GM21360 (cell line): ENCODE measurements at regions not wholly inside any gene's neighbourhood (a gene's known extent, or its start where the extent isn't known, plus 50 kb on each side); places are given as distances from the start of the nearest gene placed in this dataset.
"Not testable (repeated sequence)": the region's sequence is repeated elsewhere in the genome, so short reads cannot be mapped to it uniquely, and the experiment has no call there.

Source experiments
- ATAC-seq: cut with Tn5 transposase; IDR thresholded peaks from one replicate; pipeline ENCODE4 v1.9.1; 2021; ENCODE audit warnings: mild to moderate bottlenecking, moderate library complexity; ENCODE audit not compliant: unreplicated experiment

DNA sequence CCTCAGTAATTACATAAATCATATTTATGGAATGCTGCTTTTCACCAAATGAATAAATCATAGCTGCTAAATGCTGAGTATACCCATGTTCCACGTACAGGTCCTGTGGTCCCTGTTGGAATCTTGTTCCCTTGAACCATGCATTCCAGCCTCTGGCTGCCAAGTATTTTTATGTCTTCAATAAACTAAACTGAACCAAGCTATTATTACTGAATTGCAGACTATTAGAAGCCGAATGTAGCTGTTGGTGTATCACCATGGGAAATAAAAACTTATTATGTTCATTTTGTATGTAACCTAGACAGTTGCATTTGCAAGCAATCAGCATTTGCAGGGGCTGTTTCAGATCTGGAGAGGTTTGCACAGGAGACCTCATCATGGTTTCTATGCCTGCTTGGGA lies 362.4 kb downstream of the ADCYAP1 start:
- ATAC-seq, result no peak

DNA sequence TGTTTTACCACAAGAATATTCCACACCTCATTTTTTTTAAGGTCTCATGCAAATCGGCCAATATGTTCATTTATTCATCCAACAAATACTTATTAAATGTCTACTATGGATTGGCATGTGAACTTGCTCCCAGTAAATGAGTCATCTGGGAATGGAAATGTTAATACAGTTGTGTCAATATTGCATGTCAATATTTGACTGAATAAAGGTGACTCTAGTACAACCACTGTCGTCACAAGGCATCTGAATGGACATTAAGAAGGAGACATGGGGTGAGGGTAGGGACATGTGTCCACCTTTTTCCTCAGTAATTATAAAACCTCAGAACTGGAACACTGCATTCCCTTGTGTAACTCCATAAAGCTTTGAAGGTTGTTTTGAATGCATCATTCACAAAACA lies 365.4 kb downstream of the ADCYAP1 start:
- no peak for ATAC-seq

DNA sequence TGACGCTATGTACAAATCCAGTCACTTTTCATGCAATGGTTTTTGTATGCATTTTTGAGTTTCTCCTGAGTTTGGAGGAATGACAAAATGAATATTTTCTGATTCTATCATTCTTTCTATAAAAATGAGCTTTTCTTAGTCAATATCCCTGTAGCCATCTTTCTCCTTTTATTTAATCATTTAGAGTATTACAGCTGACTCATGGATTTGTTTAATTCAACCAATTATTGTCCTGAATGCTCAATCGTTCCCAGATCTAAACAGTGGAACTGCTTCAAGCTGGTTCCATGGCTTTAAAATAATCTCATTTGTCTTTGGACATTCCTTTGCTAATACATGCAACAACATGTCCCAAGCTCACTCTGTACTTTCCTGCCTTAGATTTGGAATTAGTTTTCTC lies 368.8 kb downstream of the ADCYAP1 start:
- ATAC-seq, result no peak

DNA sequence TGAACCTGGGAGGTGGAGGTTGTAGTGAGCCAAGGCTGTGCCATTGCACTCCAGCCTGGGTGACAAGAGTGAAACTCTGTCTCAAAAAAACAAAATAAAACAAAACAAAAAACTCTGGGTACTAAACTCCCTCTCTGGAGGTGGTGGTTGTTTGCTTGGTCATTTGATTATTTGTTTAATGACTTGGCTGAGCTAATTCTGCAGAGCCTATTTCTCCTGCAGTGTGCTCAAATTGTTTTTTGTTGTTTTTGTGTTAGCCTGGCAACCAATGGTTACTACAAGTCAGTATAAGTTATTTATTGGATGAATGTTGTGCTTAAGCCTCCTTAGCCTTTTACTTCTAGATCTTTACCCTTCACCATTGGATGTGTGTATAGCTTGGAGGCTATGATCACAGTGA lies 387.5 kb downstream of the ADCYAP1 start:
- no peak for ATAC-seq

DNA sequence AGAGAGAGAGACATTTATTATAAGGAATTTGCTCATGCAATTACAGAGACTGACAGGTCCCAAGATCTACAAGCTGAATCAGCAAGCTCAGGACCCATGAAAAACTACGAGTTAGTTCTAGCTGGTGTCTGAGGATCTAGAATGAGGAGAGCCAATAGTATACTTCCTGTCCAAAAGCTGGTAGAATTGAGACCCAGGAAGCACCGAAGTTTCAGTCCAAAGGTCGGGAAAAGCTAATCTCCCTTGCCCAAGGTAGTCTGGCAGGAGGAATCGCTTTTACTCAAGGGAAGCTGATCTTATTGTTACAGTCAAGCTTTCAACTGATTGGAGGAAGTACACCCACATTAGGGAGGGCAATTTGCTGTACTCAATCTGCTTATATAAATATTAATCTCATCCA lies 389.6 kb downstream of the ADCYAP1 start:
- no peak for ATAC-seq

DNA sequence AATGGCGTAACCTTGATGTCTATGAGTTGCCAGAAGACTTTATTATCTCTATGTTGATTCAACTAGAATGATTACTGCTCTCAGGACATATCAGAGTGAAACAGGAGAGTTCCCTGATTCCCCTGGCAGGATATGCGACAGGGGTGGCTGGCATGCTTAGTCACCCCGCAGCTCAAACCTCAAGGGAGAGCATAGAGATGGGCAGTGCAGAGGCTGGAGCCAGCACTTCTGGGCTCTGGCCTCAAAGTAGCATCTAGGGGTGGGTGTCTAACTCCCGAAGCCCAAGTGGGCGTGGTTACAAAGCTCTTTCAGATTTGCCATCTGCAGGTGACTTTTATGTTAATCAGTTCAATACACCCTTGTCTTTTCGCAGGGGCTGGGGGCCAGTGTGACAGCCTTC lies 391.6 kb downstream of the ADCYAP1 start:
- ATAC-seq, result no peak

DNA sequence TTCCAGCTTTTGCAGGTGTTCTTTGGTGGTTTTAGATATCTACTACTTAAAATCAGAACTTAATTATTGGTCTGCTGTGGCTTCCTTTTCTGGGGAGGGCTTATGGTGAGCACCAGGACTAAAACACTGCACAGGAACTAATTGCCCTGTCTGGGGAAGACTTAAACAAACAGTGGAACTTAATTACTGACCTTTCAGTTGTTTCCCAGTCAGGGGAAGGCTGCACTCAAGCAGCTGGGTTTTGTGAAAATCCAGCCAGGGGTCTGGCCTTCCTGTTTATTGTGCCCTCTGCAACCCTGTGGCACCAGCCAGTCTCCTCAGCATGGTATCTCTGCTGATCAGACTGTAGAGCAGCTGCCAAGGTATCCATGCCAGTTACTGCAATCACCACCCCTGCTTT lies 398.2 kb downstream of the ADCYAP1 start:
- no peak for ATAC-seq

DNA sequence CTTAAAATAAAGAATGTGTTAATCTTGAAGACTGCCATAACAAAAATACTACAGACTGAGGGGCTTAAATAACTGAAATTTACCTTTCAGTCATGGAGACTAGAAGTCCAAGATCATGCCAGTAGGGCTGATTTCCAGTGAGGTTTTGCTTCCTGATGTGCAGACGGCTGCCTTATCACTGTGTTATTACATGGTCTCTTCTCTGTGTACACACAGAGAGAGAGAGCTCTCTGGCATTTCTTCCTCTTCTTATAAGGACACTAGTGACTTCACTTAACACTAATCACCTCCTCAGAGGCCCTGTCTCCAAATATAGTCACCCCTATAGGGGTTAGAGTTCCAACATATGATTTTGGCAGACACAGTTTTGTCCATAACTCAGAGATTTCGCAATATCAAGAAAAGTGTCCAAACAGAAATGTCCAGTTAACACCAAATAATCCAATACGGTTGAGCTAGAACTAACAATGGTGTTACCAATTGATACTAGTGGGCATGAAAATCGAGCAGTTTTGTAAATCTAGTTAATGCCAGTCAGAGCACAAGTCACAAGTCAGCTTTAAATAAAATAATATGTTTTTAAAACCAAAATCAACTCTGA lies 399.8 kb downstream of the ADCYAP1 start:
- no peak for ATAC-seq

DNA sequence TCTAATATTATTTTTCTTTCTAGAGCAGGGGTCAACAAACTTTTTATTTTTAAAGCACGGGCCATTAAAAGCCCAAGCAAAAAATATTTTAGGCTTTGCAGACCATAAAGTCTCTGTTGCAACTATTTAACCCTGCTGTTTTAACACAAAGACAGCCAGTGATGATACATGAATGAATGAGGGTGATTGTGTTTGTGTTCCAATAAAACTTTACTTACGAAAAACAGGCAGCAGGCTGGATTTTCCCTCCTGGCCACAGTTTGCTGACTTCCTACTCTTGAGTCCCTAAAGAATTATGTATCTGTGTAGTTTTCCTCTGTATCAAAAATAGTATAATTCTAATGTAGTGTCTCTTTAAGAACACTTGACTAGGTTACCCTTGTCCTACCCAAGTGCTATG lies 402.0 kb downstream of the ADCYAP1 start:
- ATAC-seq, result no peak

DNA sequence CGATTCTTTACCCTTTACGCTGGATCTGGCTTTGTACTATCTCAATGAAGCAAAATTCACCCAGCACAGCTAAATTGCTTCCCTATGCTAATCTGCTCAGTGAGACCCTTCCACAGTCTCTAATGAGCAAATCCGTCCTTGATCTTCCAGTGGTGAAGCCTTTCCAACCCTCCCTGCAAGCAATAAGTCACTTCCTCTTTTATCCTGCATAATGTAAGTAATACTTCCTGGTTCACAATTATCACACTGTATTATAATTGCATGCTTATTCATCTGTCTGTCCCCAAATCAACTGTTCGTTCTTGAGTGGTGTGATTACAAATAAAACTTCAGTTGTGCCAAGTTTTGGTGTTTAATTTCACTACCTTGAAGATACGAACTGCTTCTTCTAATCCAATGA lies 404.0 kb downstream of the ADCYAP1 start:
- ATAC-seq, result no peak

DNA sequence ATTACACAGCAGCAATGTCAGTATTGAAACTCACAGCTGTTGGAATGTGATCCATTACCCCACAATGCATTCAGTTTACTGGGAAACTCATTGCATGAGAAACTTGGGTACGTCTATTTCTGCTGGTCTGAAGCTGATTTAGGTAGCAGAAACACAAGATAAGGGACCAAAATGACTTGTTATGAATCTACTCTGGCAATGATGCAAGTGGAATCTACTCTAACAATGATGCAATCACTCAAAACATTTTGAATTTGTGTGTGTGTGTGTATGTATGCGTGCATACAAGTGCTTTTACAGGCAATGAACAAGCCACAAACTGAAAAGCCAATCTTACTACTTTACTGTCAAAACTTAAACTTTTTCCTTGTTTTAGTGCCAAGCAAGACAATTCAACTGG lies 406.7 kb downstream of the ADCYAP1 start:
- ATAC-seq, result no peak

DNA sequence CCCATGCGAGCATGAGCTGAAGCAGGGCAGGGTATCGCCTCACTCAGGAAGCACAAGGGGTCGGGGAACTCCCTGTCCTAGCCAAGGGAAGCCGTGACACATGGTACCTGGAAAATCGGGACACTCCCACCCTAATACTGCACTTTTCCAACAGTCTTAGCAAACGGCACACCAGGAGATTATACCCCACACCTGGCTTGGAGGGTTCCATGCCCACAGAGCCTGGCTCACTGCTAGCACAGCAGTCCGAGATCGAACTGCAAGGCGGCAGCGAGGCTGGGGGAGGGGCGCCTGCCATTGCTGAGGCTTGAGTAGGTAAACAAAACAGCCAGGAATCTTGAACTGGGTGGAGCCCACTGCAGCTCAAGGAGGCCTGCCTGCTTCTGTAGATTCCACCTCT lies 430.7 kb downstream of the ADCYAP1 start:
- not testable (repeated sequence) for ATAC-seq

DNA sequence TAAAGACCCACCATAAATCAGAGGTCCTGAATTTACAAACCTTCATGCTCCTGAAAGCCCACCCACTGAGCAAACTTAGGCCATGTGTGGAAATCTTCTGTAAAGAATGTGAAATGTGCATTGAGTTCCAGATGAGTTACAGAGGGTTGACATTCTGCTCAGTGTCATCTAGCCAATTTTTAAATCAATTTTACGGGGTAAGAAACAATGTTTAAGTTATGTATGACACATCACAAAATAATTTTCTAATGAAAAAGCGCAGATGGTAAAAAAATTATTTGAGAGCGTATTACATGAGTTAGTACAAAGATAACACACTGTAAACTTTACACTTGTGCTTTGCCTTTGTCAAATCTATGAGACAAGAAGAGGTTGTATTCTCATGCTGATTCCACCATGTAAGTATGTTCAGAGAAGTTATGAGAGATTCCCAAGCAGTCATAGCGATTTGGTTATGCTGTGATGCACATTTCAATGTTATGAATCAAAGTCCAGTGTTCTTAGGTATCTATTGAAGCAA lies 446.3 kb downstream of the ADCYAP1 start:
- ATAC-seq, result no peak

DNA sequence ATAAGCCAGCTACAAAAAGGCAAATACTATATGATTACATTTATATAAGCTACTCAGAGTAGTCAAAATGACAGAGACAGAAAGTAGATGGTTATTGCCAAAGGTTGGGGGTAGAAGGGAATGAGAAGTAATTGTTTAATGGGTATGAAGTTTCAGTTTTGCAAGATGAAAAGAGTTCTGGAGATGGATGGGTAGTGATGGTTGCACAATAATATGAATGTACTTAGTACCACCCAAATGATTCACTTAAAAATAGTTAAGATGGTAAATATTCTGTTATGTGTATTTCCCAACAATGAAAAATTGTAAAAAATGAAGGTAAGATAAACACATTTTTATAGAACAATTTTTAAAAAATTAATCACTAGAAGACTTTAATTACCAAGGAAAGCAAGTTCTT lies 448.4 kb downstream of the ADCYAP1 start:
- no peak for ATAC-seq

DNA sequence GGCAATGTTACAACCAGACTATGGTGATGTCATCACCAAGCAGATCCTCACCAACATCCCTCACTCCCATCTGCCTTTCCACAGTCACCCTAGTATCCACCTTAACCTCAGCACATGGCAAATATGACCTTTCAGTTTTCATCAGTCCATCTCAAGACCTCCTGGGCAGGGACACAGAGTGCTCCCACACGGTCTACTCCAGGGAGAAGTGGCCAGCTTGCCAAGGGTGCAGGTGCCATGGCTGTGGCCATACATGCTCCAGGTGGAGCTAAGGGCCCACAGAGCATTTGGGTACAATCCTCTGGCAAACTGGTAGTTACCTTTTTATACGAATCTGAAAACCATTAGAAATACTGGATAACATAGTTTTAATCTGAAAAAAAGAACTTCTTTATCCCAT lies 453.1 kb downstream of the ADCYAP1 start:
- no peak for ATAC-seq

DNA sequence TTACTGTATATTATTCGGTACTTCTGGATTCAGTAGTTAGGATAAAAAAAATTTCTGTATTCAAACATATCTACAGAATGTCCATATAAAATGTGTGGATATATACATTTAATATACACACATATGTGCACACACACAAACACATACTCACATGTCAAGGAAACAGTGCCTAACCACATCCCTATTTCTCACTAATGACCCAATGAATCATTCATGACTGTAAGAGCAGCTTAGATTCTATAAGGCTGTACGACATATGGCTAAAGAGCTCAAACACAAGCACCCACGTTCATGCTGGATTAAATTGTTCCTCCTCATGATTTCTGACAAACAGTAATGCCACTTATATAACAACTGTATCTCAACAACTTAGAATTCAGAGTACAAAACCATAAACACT lies 457.3 kb downstream of the ADCYAP1 start:
- no peak for ATAC-seq

DNA sequence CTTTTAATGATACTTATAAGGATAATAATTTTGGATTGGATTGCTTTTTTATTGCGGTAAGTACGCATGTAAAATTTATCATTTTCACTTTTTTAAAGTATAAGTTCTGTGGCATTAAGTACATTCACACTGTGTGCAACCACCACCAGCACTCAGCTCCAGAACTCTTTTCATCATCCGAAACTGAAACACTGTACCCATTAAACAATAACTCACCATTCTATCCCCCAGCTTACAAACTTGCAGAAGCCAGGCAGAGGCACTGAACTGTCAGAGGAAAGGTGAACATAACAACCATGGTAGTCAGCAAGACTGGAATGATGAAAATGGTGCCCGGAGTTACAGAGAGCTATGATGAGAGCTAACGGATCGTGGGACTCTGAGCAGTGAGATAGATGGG lies 465.9 kb downstream of the ADCYAP1 start:
- no peak for ATAC-seq

DNA sequence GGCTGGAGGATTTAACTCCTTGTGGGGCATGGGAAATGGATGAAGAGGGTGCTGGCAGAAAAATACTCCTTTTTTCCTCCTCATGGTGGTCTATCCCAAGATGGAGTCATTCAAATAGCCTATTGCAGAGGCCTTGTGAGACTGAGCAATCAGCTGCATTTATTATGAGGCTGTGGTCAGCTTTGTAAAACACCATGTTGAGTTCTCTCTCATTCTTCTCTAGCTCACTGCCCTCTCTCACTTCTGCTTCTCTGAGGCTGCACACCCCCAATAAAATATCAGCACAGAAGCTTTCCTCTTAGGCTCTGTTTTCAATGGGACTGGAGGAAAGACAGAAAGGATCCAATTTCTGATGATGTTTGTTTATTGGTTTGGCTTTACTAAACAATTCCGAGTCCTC lies 467.1 kb downstream of the ADCYAP1 start:
- no peak for ATAC-seq

DNA sequence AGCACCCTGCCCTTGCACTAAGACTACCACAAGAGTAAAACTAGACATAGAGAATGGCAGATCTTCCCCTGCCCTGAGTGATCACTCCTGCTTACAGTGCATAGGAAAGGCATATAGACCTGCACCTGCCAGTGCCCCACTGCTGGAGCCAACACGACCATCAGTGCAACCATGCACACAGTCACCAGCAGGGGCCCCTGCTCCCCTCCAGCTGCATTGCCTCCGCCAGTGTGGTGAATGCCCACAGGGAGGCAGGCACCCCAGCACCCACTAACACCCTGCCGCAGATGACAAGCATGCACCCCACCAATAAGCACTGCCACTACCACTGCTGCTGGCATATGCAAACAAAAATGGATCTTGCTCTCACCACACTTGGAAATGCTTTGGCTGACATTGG lies 478.8 kb downstream of the ADCYAP1 start:
- ATAC-seq, result no peak

DNA sequence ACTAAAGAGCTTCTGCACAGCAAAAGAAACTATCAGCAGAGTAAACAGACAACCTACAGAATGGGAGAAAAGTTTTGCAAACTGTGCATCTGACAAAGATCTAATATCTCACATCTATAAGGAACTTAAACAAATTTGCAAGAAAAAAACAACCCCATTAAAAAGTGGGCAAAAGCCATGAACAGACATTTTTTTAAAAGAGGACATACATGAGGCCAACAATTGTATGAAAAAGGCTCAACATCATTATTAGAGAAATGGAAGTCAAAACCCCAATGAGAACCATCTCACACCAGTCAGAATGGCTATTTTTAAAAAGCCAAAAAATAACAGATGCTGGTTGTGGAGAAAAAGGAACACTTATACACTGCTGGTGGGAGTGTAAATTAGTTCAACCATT lies 483.8 kb downstream of the ADCYAP1 start:
- ATAC-seq, result not testable (repeated sequence)

DNA sequence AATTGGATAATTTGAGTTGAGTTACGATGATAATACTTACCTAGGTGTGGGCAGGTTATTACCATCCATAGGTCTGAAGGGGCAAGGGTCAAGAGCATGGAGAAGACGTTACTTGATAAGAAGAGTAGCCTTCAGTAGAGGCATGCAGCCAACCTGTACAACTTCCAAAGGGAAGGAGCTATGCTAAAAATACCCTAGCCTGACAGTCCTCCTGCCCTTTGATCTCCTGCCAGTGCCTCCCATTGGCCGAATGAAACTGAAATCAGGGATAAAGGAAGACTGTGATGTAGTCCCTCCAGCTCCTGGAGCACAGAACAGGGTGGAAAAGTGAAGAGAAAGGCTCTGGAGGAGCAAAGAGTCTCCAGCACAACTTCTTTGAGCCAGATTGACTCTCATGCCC lies 487.4 kb downstream of the ADCYAP1 start:
- ATAC-seq, result no peak

DNA sequence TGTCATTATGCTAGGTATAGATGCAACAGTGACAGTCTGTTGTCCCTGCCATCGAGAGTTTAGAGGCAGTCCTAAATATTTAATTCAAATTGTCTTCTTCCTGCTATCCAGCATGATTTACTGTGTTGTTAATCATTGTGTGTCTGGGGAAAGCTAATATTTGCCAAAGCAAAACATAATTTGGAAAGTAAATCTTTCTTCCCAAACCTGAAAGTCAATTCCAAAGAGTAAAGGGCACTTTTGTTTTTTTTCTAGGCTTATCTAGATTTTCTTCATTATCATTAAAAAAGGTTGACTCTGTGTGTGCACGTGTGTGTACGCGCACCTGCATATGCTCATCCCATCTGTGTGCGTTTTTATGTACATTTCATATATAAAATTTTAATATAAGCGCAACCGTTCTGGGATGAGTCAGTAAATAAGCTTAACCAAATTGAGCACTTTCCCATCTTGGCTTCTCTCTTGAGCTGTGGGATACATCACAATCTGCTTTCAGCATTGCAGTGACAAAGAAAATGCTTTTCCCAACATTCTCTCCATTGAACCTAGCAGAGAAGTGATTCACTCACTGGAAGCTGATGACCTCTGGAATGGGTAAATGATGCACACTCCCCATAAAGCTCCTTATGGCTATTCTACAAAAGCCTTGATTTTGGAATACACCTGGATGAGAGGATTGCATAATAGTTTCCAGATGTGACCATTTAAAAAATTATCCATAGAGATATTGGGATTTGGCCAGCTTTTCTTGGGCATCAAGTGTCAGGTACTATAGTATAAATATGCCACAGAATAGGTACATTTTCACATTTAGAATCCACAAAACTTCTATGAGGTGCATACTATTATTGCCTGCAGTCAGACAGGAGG lies 488.4 kb downstream of the ADCYAP1 start:
- ATAC-seq, result no peak
